G401.6 (cell line): ENCODE measurements at regions not wholly inside any gene's neighbourhood (a gene's known extent, or its start where the extent isn't known, plus 50 kb on each side); places are given as distances from the start of the nearest gene placed in this dataset.

ENCODE experiments used
- FAIRE-seq: peaks from 2 replicates; lab custom pipeline; 2012; peaks lifted over from hg19 to GRCh38; lab: Jason Lieb, UNC

GRCh38 chr2:226272435-226272834, 527.2 kb downstream of the IRS1 start:
- FAIRE-seq = no peak

- FAIRE-seq = no peak
These were observed 529.1 kb downstream of the IRS1 start for GRCh38 chr2:226270285-226271058.

DNA sequence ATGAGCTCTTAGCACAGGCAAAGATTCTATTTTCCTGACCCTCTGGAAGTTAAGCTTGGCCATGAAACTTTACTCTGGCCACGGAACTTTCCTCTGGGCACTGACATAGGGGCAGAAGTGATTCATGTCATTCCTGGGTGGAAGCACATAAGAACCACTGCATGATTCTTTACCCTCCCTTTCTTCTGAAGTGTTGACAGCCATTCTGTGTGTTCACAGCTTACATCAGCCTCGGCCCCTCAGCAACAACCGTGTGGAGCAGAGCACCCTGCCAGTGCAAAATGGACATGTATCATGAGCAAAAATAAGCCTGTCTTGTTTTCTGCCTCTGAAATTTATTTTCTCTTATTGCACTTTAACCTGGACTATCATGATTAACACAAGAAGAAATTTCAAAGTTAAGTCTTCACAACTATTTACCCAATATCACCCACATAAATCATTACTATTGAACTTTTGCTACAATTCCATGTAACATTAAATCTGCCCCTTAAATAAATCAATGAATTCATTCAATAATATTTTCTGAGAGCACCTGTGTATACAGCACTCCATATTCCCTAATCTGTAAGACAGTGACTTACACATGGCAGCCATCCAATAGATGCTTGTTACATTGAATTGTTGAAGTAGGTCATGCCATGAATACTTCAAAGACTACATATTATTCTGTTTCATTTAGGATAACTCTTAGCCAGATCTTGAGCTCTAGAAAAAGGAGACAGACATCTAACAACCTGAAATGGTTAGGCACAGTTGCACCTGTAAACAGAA, 531.9 kb downstream of the IRS1 start:
- FAIRE-seq = no peak

DNA sequence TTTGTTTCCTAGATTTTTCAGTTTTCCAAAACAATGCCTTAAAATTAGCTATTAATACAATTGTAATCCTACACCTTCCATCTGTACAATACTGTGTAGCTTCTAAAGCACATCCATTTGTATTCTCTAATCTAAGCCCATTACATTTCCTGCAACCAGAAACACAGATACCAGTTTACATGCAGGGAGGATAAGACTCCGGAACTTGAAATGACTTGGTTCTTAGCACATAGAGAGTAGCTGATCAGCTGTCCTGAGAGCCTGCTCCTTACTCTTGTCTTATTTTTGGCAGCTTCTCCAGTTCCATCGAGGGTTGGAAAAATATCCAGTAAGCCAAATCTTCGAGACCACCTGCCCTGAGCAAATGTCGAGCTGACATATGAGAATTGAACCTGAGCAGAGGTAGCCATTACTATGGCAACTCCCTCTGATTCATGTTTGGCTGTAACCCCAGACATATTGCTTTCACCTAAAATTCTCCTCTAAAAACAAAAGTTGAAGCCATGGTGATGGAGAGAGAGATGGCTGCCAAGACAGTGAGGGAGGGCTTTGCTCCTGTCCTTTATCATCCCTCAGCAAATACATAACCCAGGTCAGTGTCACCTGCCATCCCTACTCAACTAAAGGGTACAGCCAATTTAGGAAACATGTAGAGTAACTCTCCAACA, 542.8 kb downstream of the IRS1 start:
- no peak for FAIRE-seq

DNA sequence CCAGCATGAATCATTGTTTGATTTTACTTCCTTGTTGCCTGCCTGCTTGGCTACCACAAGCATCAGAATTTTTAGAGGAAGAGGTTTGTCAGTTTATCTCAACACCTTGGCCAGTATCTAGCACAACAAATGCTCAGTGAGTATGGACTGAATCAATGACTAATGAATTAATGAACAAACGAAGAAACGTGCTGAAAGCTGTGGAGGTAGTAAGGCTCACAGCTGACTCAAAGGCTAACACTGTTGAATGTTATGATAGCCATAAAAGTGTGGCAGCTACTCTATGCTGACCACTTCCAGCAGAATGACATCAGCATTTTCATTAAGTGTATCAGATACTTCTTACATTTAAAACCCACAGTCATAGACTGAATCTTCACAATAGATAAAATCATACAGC, 543.4 kb downstream of the IRS1 start:
- no peak for FAIRE-seq

DNA sequence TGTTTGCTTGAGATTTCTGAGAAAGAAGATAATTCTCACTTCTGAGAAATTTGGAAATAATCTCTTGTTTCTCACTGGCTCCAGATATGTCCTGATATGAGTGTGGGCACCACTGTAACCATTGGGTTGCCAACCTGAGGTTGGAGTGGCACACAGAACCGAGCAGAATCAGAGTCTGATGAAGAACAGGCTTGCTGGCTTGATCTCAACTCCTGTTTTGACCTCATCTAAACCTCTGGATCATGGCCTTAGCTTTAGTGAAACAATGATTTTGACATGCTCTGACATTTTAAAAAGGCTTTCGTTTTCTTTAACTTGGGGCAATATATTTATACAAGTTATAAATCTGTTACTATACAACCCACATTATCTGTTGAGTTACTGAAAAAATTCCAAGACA, 548.0 kb downstream of the IRS1 start:
- FAIRE-seq = no peak

DNA sequence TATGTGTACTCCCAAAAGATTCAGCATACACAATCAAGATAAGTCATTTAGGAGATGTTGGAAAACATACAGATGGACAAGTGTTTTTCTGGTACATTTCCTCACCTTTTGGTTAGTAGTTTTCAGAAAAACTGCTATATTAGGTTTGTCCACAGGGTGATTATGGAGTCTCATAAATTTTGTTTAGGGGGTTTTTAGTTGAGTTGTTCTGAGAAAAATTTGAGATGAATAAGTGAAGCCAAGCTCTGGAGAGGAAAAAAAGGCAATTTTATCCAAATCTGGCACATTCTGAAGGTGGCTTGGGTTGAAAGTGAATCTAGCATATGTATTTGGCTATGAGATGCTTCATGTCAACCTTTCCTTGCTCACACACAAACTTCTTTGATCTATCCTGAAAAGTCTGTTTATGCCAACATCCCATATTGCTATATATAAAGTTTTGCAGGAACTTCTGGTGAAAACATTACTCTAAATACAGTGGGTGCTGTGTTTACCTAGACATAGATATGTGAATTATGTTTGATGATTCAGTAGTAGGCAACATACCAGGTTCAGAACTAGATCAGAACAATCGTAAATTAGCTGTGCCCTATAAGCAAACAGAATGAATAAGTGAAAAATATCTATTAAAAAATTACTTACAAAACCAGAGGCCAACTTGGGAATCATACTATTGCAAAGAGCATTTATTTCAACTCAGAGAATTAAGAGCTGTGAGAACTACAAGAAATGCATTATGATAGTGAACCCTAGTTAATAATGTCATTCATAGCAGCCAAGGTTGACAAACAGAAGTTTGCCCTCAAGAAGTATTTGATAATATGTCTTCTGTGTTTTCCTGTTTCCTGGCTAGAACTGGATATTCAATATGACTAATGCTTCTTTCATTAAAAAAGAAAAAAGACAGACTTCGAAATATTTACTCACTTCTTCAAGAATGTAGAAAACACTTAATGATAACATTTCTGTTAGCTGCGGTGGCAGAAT, 552.0 kb downstream of the IRS1 start:
- peak; percentile 27 for FAIRE-seq

- FAIRE-seq = no peak
These were observed 565.4 kb downstream of the IRS1 start for GRCh38 chr2:226234187-226234586.

- FAIRE-seq = no peak
These were observed 566.2 kb downstream of the IRS1 start for GRCh38 chr2:226233388-226233787.

- FAIRE-seq = no peak
These were observed 571.5 kb downstream of the IRS1 start for GRCh38 chr2:226228080-226228479.

- FAIRE-seq = no peak
These were observed 572.3 kb downstream of the IRS1 start for GRCh38 chr2:226227341-226227740.

GRCh38 chr2:226223704-226224103, 575.9 kb downstream of the IRS1 start:
- peak; percentile 68 for FAIRE-seq

DNA sequence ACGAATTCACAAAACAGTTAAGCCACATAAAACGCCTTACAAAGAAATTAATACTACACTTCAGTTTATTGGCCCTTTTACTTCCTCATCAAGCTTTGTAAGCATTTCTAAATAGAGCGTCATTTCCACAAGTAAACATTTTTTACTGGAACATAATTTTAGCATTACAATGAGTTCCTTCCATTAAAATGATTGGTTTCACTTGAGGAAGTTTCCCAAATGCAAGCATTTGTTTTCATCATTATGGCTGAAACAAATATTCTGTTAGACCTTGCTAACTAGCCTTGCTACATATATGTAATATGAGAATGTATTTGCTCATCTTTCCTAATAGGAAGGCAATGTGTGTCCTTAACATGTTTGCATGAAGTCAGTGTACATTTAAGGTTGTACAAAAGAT, 579.1 kb downstream of the IRS1 start:
- FAIRE-seq = no peak

- FAIRE-seq = no peak
These were observed 582.4 kb downstream of the IRS1 start for GRCh38 chr2:226217191-226217590.

DNA sequence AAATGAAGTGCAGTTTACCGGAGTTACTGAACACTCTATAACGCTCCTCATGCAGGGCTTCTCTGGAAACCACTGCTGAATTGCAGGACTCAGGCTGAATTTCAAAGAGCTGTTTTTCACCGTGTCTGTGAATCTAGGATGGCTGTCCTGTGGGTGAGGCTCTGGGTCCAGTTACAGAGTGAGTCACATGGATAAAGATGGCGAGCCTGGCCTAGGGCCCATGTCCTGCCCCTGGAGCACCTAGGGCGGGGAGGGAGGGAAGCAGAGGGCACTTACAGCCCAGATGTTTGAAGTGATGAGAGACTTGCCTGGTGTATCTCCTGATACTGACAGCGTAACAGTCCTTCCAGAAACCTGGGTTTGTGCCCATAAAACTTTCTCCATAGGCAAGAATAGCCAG, 583.0 kb downstream of the IRS1 start:
- no peak for FAIRE-seq

DNA sequence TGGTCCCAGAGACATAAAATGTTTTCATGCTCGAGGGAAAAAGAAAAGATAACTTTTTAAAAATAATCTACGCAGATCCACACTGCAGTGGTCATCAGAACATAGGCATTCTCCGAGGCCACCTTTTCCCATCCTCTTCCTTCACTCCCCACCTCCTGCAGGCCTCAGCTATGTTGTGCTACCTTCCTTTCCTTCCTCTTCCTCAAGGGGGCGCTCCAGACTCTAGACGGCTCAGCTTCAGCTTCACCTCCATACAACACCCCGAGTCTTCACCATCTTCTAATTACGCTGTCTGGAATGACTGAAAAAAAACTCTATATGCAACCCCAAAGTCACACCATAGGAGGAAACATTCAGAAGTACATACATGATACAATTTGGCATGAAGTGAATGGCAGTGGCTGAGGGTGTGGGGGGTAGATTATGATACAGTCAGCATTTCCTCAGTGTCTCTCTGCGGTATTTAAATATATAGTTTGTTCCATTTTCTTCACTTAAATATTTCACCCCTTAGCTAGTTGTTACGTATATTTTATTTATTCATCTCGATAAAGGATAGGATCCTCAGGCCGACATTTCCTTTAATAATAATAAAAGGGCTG, 583.6 kb downstream of the IRS1 start:
- peak; percentile 91 for FAIRE-seq

DNA sequence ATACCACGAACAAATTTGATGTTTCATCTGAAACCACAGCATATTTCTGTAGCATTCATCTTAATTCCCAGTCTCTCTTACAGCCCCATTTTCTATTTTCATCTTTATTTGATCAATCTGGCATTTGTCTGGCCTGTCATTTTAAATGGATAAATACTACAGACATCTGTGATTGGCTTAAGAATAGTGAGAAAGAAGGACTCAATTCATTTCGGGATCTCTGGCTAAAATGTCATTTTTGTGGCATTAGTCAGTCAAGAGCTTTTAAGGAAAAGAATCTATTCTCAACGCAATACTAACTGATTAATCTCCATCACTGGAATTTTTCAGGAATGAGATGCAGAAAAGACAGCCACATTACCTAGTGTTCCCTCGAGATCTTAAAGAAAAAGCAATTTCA, 585.9 kb downstream of the IRS1 start:
- no peak for FAIRE-seq

DNA sequence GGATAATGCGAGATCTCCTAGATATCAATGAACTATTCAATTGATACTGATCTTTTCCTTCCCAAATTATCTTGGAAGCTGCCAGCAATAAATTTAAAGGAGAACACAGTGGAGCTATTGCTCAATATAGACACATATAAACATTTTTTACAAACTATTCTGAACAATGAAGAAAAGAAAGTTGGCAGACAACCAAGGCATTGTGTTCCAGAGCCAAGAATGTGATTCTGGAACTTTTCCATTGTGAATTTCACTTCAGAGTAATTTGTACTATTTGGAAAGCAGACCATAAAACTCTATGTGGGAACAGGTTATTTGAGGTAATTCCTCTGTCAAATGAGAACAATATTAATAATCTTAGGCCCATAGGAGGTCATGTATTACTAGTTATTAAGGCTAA, 588.2 kb downstream of the IRS1 start:
- no peak for FAIRE-seq

GRCh38 chr2:226208726-226209125, 590.9 kb downstream of the IRS1 start:
- FAIRE-seq = no peak

DNA sequence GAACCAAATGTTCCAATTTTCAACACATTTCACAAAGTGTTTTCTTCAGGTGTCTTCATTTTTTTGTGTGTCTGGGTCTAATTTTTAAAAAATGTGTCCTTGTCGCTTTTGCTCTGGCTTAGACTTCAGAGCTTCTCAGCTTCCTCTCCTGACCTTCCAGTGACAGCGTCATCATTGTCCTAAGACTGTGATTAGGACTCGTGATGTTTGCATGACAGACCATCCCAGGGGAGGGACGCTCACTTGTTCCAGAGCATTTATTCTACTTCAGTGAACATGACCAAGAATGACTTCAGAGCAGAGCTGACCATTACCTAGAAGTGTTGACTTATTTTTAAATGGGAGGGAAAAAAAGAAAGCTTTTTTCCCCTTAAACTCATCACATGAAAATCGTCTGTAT, 591.9 kb downstream of the IRS1 start:
- no peak for FAIRE-seq

DNA sequence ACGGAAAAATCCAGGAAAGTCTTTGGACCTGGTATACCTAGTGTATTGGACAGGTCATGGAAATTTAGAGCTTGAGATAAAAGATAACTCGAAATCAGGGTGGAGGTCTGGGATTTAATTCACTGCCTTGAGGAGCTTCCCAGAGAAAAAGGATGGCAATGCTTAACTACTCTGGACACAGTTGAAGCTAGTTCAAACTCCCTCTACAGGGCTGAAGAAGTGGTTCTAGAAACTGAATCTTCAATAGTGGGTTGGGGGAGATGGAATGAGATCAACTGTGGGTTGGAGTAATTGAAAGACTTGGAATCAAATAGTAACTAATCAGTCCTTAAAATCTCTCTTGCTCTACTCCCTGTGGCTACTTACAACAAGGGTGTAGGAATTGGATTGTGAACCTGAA, 600.1 kb downstream of the IRS1 start:
- no peak for FAIRE-seq

DNA sequence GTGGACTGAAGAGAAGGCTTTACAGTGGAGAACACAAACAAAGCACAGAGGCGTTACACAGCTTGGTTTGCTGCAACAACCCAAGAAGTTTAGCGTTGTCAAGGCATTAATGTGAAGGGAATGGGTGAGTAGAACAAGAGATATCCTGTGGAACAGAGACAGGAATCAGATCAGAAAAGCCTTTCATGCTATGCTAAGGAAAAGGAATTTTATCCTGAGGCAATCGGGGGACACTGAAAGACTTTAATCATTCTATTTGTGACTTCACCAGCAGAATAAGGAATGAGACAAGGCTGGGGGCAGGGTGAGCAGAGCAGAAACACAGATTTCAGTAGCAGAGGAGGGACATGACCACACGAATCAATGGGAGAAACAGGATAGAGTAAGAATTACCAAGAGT, 600.7 kb downstream of the IRS1 start:
- no peak for FAIRE-seq
